IMR-90 (cell line): ENCODE measurements at regions not wholly inside any gene's neighbourhood (a gene's known extent, or its start where the extent isn't known, plus 50 kb on each side); places are given as distances from the start of the nearest gene placed in this dataset.

Source experiments
- ATAC-seq: fragments of 200-7000 bp; cut with Tn5 transposase; 2 replicates; pipeline ENCODE4 v1.9.1; 2020; ENCODE audit warnings: low read depth, mild to moderate bottlenecking, moderate library complexity
- BruUV-seq: library from RNA; stranded (reverse); fragments of 400-500 nt; replicated peaks from 2 replicates; lab custom pipeline; 2021; lab: Mats Ljungman, UMichigan
- CTCF ChIA-PET: fragments of 300-600 bp; formaldehyde crosslinking; extraction: SDS; loops from one replicate; lab custom pipeline; 2021; ENCODE audit warnings: antibody characterized with exemption; lab: Yijun Ruan, JAX
- POLR2A ChIA-PET: fragments of 300-600 bp; sonication (Branson Sonifier 250); formaldehyde crosslinking; loops from one replicate; lab custom pipeline; 2022; ENCODE audit warnings: antibody characterized with exemption; ENCODE audit not compliant: unreplicated experiment; lab: Charles Lee
- DNase-seq: peaks from one replicate; pipeline ENCODE4 v3.0.0; 2013
- H2AFZ ChIP-seq: replicated peaks from 2 replicates; pipeline ENCODE3; 2013; ENCODE audit warnings: low read length, mild to moderate bottlenecking; ENCODE audit not compliant: poor library complexity
- H2AK5ac ChIP-seq: 2 replicates; pipeline ENCODE4 v1.6.1; 2013; ENCODE audit warnings: low read depth, low read length, inconsistent platforms
- H2AK9ac ChIP-seq: replicated peaks from 2 replicates; pipeline ENCODE3; 2013; ENCODE audit warnings: mild to moderate bottlenecking, low read depth, low read length, moderate library complexity; ENCODE audit not compliant: poor library complexity
- H2BK120ac ChIP-seq: 2 replicates; pipeline ENCODE4 v1.6.1; 2013; ENCODE audit warnings: low read depth, low read length, inconsistent platforms
- H2BK15ac ChIP-seq: 3 replicates; pipeline ENCODE4 v1.6.1; 2013; ENCODE audit warnings: low read depth, low read length, inconsistent platforms
- H2BK20ac ChIP-seq: 2 replicates; pipeline ENCODE4 v1.6.1; 2013; ENCODE audit warnings: low read depth, mild to moderate bottlenecking, inconsistent platforms, low read length, moderate library complexity
- H2BK5ac ChIP-seq: 2 replicates; pipeline ENCODE4 v1.6.1; 2013; ENCODE audit warnings: mild to moderate bottlenecking, low read depth, low read length, inconsistent platforms; ENCODE audit not compliant: poor library complexity, severe bottlenecking
- H3K14ac ChIP-seq: replicated peaks from 2 replicates; pipeline ENCODE4 v1.6.1; 2013; ENCODE audit warnings: low read depth, low read length, inconsistent platforms
- H3K18ac ChIP-seq: 2 replicates; pipeline ENCODE4 v1.6.1; 2013; ENCODE audit warnings: low read depth, low read length, control low read depth
- H3K23ac ChIP-seq: 2 replicates; pipeline ENCODE4 v1.6.1; 2013; ENCODE audit warnings: low read depth, low read length, inconsistent platforms
- H3K27ac ChIP-seq: 2 replicates; pipeline ENCODE4 v1.5.1; 2013; ENCODE audit warnings: mild to moderate bottlenecking, control low read depth, low read length; ENCODE audit not compliant: insufficient read depth
- H3K27me3 ChIP-seq: 2 replicates; pipeline ENCODE4 v1.6.1; 2013; ENCODE audit warnings: low read length; ENCODE audit not compliant: control insufficient read depth, insufficient read depth
- H3K36me3 ChIP-seq: 2 replicates; pipeline ENCODE4 v1.6.1; 2013; ENCODE audit warnings: low read length, mixed read lengths; ENCODE audit not compliant: control insufficient read depth, insufficient read depth
- H3K4ac ChIP-seq: 2 replicates; pipeline ENCODE4 v1.6.1; 2013; ENCODE audit warnings: low read depth, low read length, inconsistent platforms
- H3K4me1 ChIP-seq: 2 replicates; pipeline ENCODE4 v1.6.1; 2013; ENCODE audit warnings: low read length, mixed read lengths; ENCODE audit not compliant: control insufficient read depth, insufficient read depth
- H3K4me2 ChIP-seq: 2 replicates; pipeline ENCODE4 v1.6.1; 2013; ENCODE audit warnings: low read depth, mild to moderate bottlenecking, control low read depth, low read length, moderate library complexity
- H3K4me3 ChIP-seq: 2 replicates; pipeline ENCODE4 v1.5.1; 2013; ENCODE audit warnings: low read depth, mild to moderate bottlenecking, control low read depth, low read length, moderate library complexity; ENCODE audit not compliant: insufficient read depth
- H3K56ac ChIP-seq: 2 replicates; pipeline ENCODE4 v1.6.1; 2013; ENCODE audit warnings: low read length, inconsistent platforms; ENCODE audit not compliant: insufficient read depth; ENCODE audit errors: extremely low read depth
- H3K79me1 ChIP-seq, 2 experiments: 2 replicates each; pipeline ENCODE4 v1.6.1; 2013; ENCODE audit warnings: low read length in 2 of 2, inconsistent platforms in 1 of 2, low read depth in 1 of 2
- H3K9ac ChIP-seq: 2 replicates; pipeline ENCODE4 v1.6.1; 2013; ENCODE audit warnings: low read depth, low read length, control low read depth
- H3K9me1 ChIP-seq: 2 replicates; pipeline ENCODE4 v1.6.1; 2013; ENCODE audit warnings: low read length, inconsistent platforms; ENCODE audit not compliant: insufficient read depth
- H3K9me3 ChIP-seq: 2 replicates; pipeline ENCODE4 v1.6.1; 2013; ENCODE audit warnings: low read length; ENCODE audit not compliant: control insufficient read depth, insufficient read depth
- H4K20me1 ChIP-seq: 2 replicates; pipeline ENCODE4 v1.6.1; 2013; ENCODE audit warnings: low read length, inconsistent platforms; ENCODE audit not compliant: insufficient read depth
- H4K5ac ChIP-seq: 2 replicates; pipeline ENCODE4 v1.6.1; 2013; ENCODE audit warnings: mild to moderate bottlenecking, low read depth, low read length, control low read depth
- H4K8ac ChIP-seq, 2 experiments: 2 replicates each; pipeline ENCODE4 v1.6.1; 2013; ENCODE audit warnings: low read depth in 2 of 2, low read length in 2 of 2, control low read depth in 1 of 2, inconsistent platforms in 1 of 2
- H4K91ac ChIP-seq: 2 replicates; pipeline ENCODE4 v1.6.1; 2013; ENCODE audit warnings: low read depth, low read length, inconsistent platforms; ENCODE audit not compliant: insufficient read depth
- CHD1 ChIP-seq: IDR thresholded peaks from 2 replicates; pipeline ENCODE4 v1.6.1; 2012; ENCODE audit warnings: low read depth, low read length, improper control_type of control experiment
- ELK1 ChIP-seq: fragments of 150-350 bp; IDR thresholded peaks from 2 replicates; pipeline ENCODE4 v1.6.1; 2016; ENCODE audit warnings: low read depth, mild to moderate bottlenecking, low read length, moderate library complexity, borderline replicate concordance
- FOS ChIP-seq: fragments of 150-350 bp; IDR thresholded peaks from 2 replicates; pipeline ENCODE4 v1.6.1; 2016; ENCODE audit warnings: low read depth, low read length
- MXI1 ChIP-seq: IDR thresholded peaks from 2 replicates; pipeline ENCODE4 v1.6.1; 2012; ENCODE audit warnings: low read depth, mild to moderate bottlenecking, low read length, moderate library complexity, borderline replicate concordance
- RCOR1 ChIP-seq: IDR thresholded peaks from 2 replicates; pipeline ENCODE4 v1.6.1; 2012; ENCODE audit warnings: mild to moderate bottlenecking, low read length, improper control_type of control experiment; ENCODE audit not compliant: insufficient replicate concordance
- WGBS, 2 experiments: methylation state at CpG; one replicate each; pipeline versions ENCODE4 v1.1.5 to v1.1.7; 2013; ENCODE audit warnings: missing lambda C conversion rate in 2 of 2; ENCODE audit not compliant: insufficient read length in 1 of 2; ENCODE audit errors: extremely low coverage in 2 of 2; 5-methylcytosine and 5-hydroxymethylcytosine counted together
- dilution Hi-C: fragments of 300-500 bp; cut with HindIII; formaldehyde crosslinking; loops from one replicate; pipeline ENCODE4 v1.14.3; 2018; ENCODE audit warnings: low sequenced_read_pairs; ENCODE audit not compliant: unreplicated experiment
- in situ Hi-C: fragments of 300-500 bp; cut with MboI; formaldehyde crosslinking; loops from 3 replicates; pipeline ENCODE4 v1.14.3; 2019; ENCODE audit warnings: low sequenced_read_pairs, inconsistent platforms, mixed read lengths
- intact Hi-C: fragments of 100-400 bp; cut with micrococcal nuclease; formaldehyde crosslinking; loops from 2 replicates; pipeline ENCODE4 v1.10.0; 2022

GRCh38 chrX:81577028-81577427 is 375.1 kb downstream of the SH3BGRL start:
- Histone ChIP-seq H2BK5ac (no peak overlapping the region), H2BK15ac (no peak overlapping the region), H3K27me3 (no peaks in the 10 kb centered on the region), H2BK120ac (no peak overlapping the region), H3K9ac (no peak overlapping the region), H3K4ac (no peak overlapping the region), H2AFZ (no peak overlapping the region), H3K4me1 (no peaks in the 10 kb centered on the region), H3K36me3 (no peaks in the 10 kb centered on the region), H3K56ac (no peak overlapping the region), H4K8ac (no peak overlapping the region), H3K14ac (no peak overlapping the region), H3K79me1 (no peaks in the 10 kb centered on the region), H2AK9ac (no peak overlapping the region), H2BK20ac (no peak overlapping the region), H4K20me1 (no peaks in the 10 kb centered on the region), H4K91ac (no peak overlapping the region), H3K4me3 (no peak overlapping the region), H4K5ac (no peak overlapping the region), H2AK5ac (no peak overlapping the region), H3K9me3 (no peaks in the 10 kb centered on the region; the same call in 1 of the 2 replicates), H3K4me2 (no peak overlapping the region), H3K23ac (no peak overlapping the region), H3K18ac (no peak overlapping the region), H3K9me1 (no peaks in the 10 kb centered on the region), H3K27ac (no peak overlapping the region)
- CTCF ChIA-PET: no interaction called here
- no TSS peak for BruUV-seq
- ATAC-seq: no peak
- DNase-seq: no peak
- in situ Hi-C loops: no loop called here
- TF ChIP-seq CHD1 (no peak), ELK1 (no peak), RCOR1 (no peak), FOS (no peak), MXI1 (no peak)
- intact Hi-C loops: no loop called here
- POLR2A ChIA-PET: no interaction called here
- no CpG with 5 or more reads among the region's 1 CpG for WGBS, 2 experiments
- dilution Hi-C loops: no loop called here
